ENCODE measurements at regions not wholly inside any gene's neighbourhood (a gene's known extent, or its start where the extent isn't known, plus 50 kb on each side); places are given as distances from the start of the nearest gene placed in this dataset.

- H3K27ac ChIP-seq (ENCODE audit: control insufficient read depth, insufficient read depth), result no peak overlapping the region
- no peaks in the 10 kb centered on the region for H3K4me1 ChIP-seq (ENCODE audit: control insufficient read depth, insufficient read depth, low read length)
- no peak overlapping the region for H3K4me2 ChIP-seq (ENCODE audit: control insufficient read depth, insufficient read depth)
- WGBS (ENCODE audit: insufficient coverage, insufficient replicate concordance, low lambda C conversion rate, missing lambda C conversion rate), result 69% methylated on average over 2 of the region's 2 CpGs
- ATAC-seq (no peak), FAIRE-seq (no peak), DNase-seq (ENCODE audit: low read depth, low spot score) (no peak)
- no peaks in the 10 kb centered on the region for H4K20me1 ChIP-seq (ENCODE audit: control insufficient read depth, insufficient read depth)
- intact Hi-C loops (cut with micrococcal nuclease; ENCODE audit: unreplicated experiment), result no loop called here
- ChIA-PET RAD21 (ENCODE audit: unreplicated experiment) (no interaction called here), SMC1A (ENCODE audit: uncharacterized antibody, unreplicated experiment) (no interaction called here), CTCF (no interaction called here), POLR2A (no interaction called here)
- H3K79me2 ChIP-seq (ENCODE audit: control insufficient read depth, insufficient read depth, low read length), result no peaks in the 10 kb centered on the region
- BruUV-seq (replicated peaks), result no TSS peak
- no peak overlapping the region for H3K4me3 ChIP-seq
- no peak for TF ChIP-seq JUND (IDR thresholded peaks at IDR 0.05; ENCODE audit: low read depth, low read length)
- TF ChIP-seq E2F8 (IDR thresholded peaks at IDR 0.05; ENCODE audit: low read depth, partially characterized antibody), result no peak
- TF ChIP-seq PAX8 (IDR thresholded peaks at IDR 0.05), result no peak
- TF ChIP-seq POLR2AphosphoS2 (IDR thresholded peaks at IDR 0.05; ENCODE audit: low read depth, low read length), result no peak
- TF ChIP-seq BMI1 (IDR thresholded peaks at IDR 0.05; ENCODE audit: borderline replicate concordance), result no peak
- no peak for TF ChIP-seq TCF7 (IDR thresholded peaks at IDR 0.05; ENCODE audit: borderline replicate concordance)
- TF ChIP-seq BCL11A (IDR thresholded peaks at IDR 0.05; ENCODE audit: low read depth, low read length), result no peak
- H3K9me3 ChIP-seq (replicated peaks; ENCODE audit: control insufficient read depth, insufficient read depth, low read length), result no peaks in the 10 kb centered on the region
- H3K36me3 ChIP-seq (ENCODE audit: control insufficient read depth in 2 of 2, insufficient read depth in 2 of 2, low read length in 1 of 2), result no peaks in the 10 kb centered on the region
- H2AFZ ChIP-seq (ENCODE audit: control insufficient read depth, low read depth, low read length), result no peak overlapping the region
- in situ Hi-C loops (cut with MboI), result no loop called here
- no peaks in the 10 kb centered on the region for H3K27me3 ChIP-seq (replicated peaks in 1 of 2; ENCODE audit: control insufficient read depth in 2 of 2, insufficient read depth in 2 of 2, low read length in 1 of 2)
- H3K9ac ChIP-seq (ENCODE audit: control insufficient read depth, insufficient read depth, low read length), result no peak overlapping the region
These were observed 649.5 kb downstream of the LRRC70 start for GRCh38 chr5:63228154-63228553.

Measured in GM12878 (cell line).